Progenitor cell of endocrine pancreas (in vitro differentiated cells): ENCODE measurements at regions not wholly inside any gene's neighbourhood (a gene's known extent, or its start where the extent isn't known, plus 50 kb on each side); places are given as distances from the start of the nearest gene placed in this dataset.

Source experiments
- DNase-seq: peaks from one replicate; pipeline ENCODE4 v3.0.0; 2021; ENCODE audit warnings: low spot score; ENCODE audit not compliant: unreplicated experiment
- H3K27ac Mint-ChIP-seq: 2 replicates; pipeline ENCODE4 v1.8.0; 2021; ENCODE audit warnings: mild to moderate bottlenecking, moderate library complexity, mixed read lengths
- H3K27me3 Mint-ChIP-seq: 2 replicates; pipeline ENCODE4 v1.8.0; 2021; ENCODE audit warnings: mixed read lengths
- H3K36me3 Mint-ChIP-seq: 2 replicates; pipeline ENCODE4 v1.8.0; 2022; ENCODE audit warnings: mixed read lengths; ENCODE audit not compliant: insufficient read depth
- H3K4me1 Mint-ChIP-seq: 2 replicates; pipeline ENCODE4 v1.8.0; 2021; ENCODE audit warnings: low read depth, mixed read lengths
- H3K4me3 Mint-ChIP-seq: 2 replicates; pipeline ENCODE4 v1.8.0; 2021; ENCODE audit warnings: low read depth, mild to moderate bottlenecking, moderate library complexity, mixed read lengths
- H3K9me3 Mint-ChIP-seq: 2 replicates; pipeline ENCODE4 v1.8.0; 2021; ENCODE audit warnings: low read depth, mixed read lengths
- TF ChIP-seq, protein P1 (sequence below): fragments of 200-600 bp; sonication (generic); IDR thresholded peaks from one replicate; pipeline ENCODE4 v1.5.0; 2021; ENCODE audit warnings: antibody characterized with exemption, mild to moderate bottlenecking; ENCODE audit not compliant: unreplicated experiment

DNA sequence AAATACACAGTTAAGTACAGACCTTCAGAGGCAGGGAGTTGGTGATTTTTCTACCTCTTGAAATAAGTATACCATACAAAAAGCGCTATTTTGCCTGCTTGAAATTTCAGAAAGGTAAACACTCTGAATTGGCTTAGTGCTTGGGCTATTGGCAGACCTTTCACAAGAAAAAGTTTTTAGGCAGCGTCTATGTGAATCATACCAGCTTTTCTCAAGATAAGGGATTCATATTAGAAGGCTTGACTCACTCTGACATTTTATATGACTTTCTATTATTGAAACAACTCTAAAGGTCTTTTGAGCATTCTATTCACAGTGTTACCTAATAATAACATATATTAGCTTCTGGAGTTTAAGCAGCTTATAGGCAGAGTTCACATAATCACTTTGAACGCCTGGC, 286.4 kb upstream of the FAT1 start:
- H3K36me3 Mint-ChIP-seq = no peaks in the 10 kb centered on the region
- no peaks in the 10 kb centered on the region for H3K9me3 Mint-ChIP-seq
- peaks cover 3% of the 10 kb centered on the region for H3K4me1 Mint-ChIP-seq
- H3K4me3 Mint-ChIP-seq = no peak overlapping the region
- H3K27me3 Mint-ChIP-seq = no peaks in the 10 kb centered on the region
- H3K27ac Mint-ChIP-seq = no peak overlapping the region
- DNase-seq = no peak
- TF ChIP-seq, protein P1, sequence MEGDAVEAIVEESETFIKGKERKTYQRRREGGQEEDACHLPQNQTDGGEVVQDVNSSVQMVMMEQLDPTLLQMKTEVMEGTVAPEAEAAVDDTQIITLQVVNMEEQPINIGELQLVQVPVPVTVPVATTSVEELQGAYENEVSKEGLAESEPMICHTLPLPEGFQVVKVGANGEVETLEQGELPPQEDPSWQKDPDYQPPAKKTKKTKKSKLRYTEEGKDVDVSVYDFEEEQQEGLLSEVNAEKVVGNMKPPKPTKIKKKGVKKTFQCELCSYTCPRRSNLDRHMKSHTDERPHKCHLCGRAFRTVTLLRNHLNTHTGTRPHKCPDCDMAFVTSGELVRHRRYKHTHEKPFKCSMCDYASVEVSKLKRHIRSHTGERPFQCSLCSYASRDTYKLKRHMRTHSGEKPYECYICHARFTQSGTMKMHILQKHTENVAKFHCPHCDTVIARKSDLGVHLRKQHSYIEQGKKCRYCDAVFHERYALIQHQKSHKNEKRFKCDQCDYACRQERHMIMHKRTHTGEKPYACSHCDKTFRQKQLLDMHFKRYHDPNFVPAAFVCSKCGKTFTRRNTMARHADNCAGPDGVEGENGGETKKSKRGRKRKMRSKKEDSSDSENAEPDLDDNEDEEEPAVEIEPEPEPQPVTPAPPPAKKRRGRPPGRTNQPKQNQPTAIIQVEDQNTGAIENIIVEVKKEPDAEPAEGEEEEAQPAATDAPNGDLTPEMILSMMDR = no peak

DNA sequence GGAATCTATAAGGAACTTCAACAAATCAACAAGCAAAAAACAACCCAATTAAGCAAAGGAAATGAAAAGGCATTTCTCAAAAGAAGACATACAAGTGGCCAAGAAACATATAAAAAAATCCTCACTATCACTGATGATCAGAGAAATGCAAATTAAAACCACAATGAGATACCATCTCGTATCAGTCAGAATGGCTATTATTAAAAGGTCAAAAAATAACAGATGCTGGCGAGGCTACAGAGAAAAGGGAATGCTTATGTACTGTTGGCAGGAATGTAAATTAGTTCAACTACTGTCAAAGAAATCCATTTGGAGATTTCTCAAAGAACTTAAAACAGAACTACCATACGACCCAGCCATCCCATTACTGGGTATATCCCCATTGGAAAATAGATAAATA, 292.4 kb upstream of the FAT1 start:
- H3K27ac Mint-ChIP-seq = no peak overlapping the region
- no peaks in the 10 kb centered on the region for H3K36me3 Mint-ChIP-seq
- H3K4me1 Mint-ChIP-seq = peaks cover 5% of the 10 kb centered on the region
- peaks cover 2% of the 10 kb centered on the region for H3K27me3 Mint-ChIP-seq
- DNase-seq = no peak
- H3K9me3 Mint-ChIP-seq = no peaks in the 10 kb centered on the region
- no peak overlapping the region for H3K4me3 Mint-ChIP-seq
- TF ChIP-seq, protein P1 = no peak

DNA sequence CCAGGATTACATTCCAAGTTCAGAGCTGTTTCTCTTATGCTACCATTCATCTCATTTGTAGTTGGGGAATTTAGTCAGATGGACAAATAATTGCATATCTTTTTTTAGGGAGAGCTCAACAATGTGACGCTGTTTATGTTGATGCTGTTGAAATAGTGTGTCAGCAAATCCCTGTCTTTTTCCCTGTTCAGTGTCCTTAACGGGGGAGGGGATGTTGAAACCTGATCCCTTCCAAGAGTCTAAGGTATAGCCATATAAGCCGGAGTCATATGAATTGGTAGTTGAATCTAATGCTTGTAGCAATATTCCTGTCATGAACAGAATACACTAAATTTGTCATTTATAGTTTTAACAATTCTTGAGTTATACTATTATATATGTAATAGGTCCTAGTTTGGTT, 293.5 kb upstream of the FAT1 start:
- no peaks in the 10 kb centered on the region for H3K36me3 Mint-ChIP-seq
- TF ChIP-seq, protein P1 = no peak
- peaks cover 5% of the 10 kb centered on the region for H3K4me1 Mint-ChIP-seq
- no peaks in the 10 kb centered on the region for H3K9me3 Mint-ChIP-seq
- H3K27me3 Mint-ChIP-seq = peaks cover 2% of the 10 kb centered on the region
- no peak overlapping the region for H3K27ac Mint-ChIP-seq
- no peak for DNase-seq
- H3K4me3 Mint-ChIP-seq = no peak overlapping the region

DNA sequence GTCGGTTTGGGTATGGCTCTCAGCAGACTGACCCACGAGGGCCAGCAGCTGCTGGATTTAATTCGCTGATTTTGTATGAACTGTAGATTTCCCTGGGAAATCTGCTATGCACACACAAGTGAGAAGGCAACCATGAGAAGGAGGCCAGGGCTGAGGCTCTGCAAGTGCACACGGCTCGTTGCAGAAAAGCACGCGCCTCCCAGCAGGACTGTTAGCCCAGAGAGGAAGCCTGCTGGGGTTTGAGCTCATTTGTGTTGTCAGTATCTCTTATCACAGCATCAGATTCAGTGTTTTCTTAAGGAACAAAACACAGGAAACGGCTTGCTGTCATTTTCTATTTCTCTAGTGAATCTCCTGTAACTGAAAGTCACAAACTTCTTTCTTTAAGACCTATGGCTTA, 296.2 kb upstream of the FAT1 start:
- Mint-ChIP-seq H3K27ac (no peak overlapping the region), H3K9me3 (no peaks in the 10 kb centered on the region), H3K36me3 (no peaks in the 10 kb centered on the region), H3K4me1 (peaks cover 5% of the 10 kb centered on the region), H3K4me3 (no peak overlapping the region), H3K27me3 (peaks cover 2% of the 10 kb centered on the region)
- TF ChIP-seq, protein P1 = no peak
- no peak for DNase-seq

DNA sequence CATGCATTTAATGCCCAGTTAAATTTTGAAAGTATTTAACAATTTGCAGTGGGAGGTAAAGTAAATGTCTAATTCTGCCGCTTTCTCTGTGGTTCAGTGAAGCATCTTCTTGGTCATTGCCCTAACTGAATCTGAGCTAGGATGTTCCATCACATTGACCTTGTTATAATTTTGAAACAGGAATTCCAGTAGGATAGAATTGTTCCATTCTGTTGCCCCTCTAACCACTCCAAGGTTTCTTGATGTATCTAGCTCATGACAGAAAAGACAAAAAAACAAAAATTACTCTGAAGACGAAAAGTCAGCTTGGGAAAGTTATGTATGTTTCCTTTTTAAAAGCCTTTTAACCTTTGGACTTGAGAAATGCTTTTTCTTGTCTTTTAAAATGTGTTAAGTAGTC, 297.0 kb upstream of the FAT1 start:
- no peak for DNase-seq
- Mint-ChIP-seq H3K27ac (no peak overlapping the region), H3K27me3 (peaks cover 2% of the 10 kb centered on the region), H3K4me3 (no peak overlapping the region), H3K36me3 (no peaks in the 10 kb centered on the region), H3K4me1 (peaks cover 5% of the 10 kb centered on the region), H3K9me3 (no peaks in the 10 kb centered on the region)
- TF ChIP-seq, protein P1 = no peak
